ENCODE measurements at regions not wholly inside any gene's neighbourhood (a gene's known extent, or its start where the extent isn't known, plus 50 kb on each side); places are given as distances from the start of the nearest gene placed in this dataset.
"Not testable (repeated sequence)": the region's sequence is repeated elsewhere in the genome, so short reads cannot be mapped to it uniquely, and the experiment has no call there.

GRCh38 chr5:179405054-179405416 is 59.8 kb upstream of the ADAMTS2 start:
- 85% methylated on average over 2 of the region's 2 CpGs for WGBS
- no peak overlapping the region for H3K4me3 ChIP-seq
- H3K36me3 ChIP-seq: no peaks in the 10 kb centered on the region
- intact Hi-C loops (cut with DNase I): no loop called here
- H3K27ac ChIP-seq: no peak overlapping the region
- TF ChIP-seq POLR2A (IDR thresholded peaks at IDR 0.05) (no peak), POLR2AphosphoS5 (IDR thresholded peaks at IDR 0.05) (no peak), CTCF (IDR thresholded peaks at IDR 0.05) (no peak)
- no peaks in the 10 kb centered on the region for H3K4me1 ChIP-seq (replicated peaks)
- H3K9me3 ChIP-seq: no peaks in the 10 kb centered on the region
- no peak for DNase-seq (ENCODE audit: low spot score)
- no peaks in the 10 kb centered on the region for H3K27me3 ChIP-seq (replicated peaks; ENCODE audit: insufficient read depth)

- Histone ChIP-seq H3K4me3 (no peak overlapping the region), H3K27ac (no peak overlapping the region), H3K4me1 (replicated peaks) (no peaks in the 10 kb centered on the region), H3K36me3 (no peaks in the 10 kb centered on the region), H3K9me3 (no peaks in the 10 kb centered on the region), H3K27me3 (replicated peaks; ENCODE audit: insufficient read depth) (no peaks in the 10 kb centered on the region)
- no peak for DNase-seq (ENCODE audit: low spot score)
- TF ChIP-seq POLR2A (IDR thresholded peaks at IDR 0.05): no peak
- TF ChIP-seq POLR2AphosphoS5 (IDR thresholded peaks at IDR 0.05): no peak
- no peak for TF ChIP-seq CTCF (IDR thresholded peaks at IDR 0.05)
- WGBS: 97% methylated on average over 6 of the region's 6 CpGs
- intact Hi-C loops (cut with DNase I): no loop called here
Measured at GRCh38 chr5:179404321-179405053, 59.2 kb upstream of the ADAMTS2 start.

- DNase-seq (ENCODE audit: low spot score): no peak
- Histone ChIP-seq H3K4me1 (replicated peaks) (no peaks in the 10 kb centered on the region), H3K36me3 (no peaks in the 10 kb centered on the region), H3K27ac (no peak overlapping the region), H3K27me3 (replicated peaks; ENCODE audit: insufficient read depth) (no peaks in the 10 kb centered on the region), H3K4me3 (no peak overlapping the region), H3K9me3 (no peaks in the 10 kb centered on the region)
- 63% methylated on average over 6 of the region's 6 CpGs for WGBS
- intact Hi-C loops (cut with DNase I): no loop called here
- TF ChIP-seq CTCF (IDR thresholded peaks at IDR 0.05): no peak
- TF ChIP-seq POLR2A (IDR thresholded peaks at IDR 0.05): no peak
- TF ChIP-seq POLR2AphosphoS5 (IDR thresholded peaks at IDR 0.05): no peak
Measured at GRCh38 chr5:179403426-179404147, 58.3 kb upstream of the ADAMTS2 start.

GRCh38 chr5:179400435-179400834 is 55.2 kb upstream of the ADAMTS2 start:
- H3K4me1 ChIP-seq (replicated peaks); intact Hi-C loops (cut with DNase I); H3K9me3 ChIP-seq; H3K4me3 ChIP-seq; H3K36me3 ChIP-seq; H3K27ac ChIP-seq; H3K27me3 ChIP-seq (replicated peaks; ENCODE audit: insufficient read depth); DNase-seq (ENCODE audit: low spot score): not testable (repeated sequence)
- WGBS: 89% methylated on average over 2 of the region's 2 CpGs

GRCh38 chr5:179400020-179400419 is 54.8 kb upstream of the ADAMTS2 start:
- Histone ChIP-seq H3K4me1 (replicated peaks) (no peaks in the 10 kb centered on the region), H3K27me3 (replicated peaks; ENCODE audit: insufficient read depth) (no peaks in the 10 kb centered on the region), H3K9me3 (no peaks in the 10 kb centered on the region), H3K36me3 (no peaks in the 10 kb centered on the region), H3K27ac (no peak overlapping the region), H3K4me3 (no peak overlapping the region)
- intact Hi-C loops (cut with DNase I): no loop called here
- TF ChIP-seq CTCF (IDR thresholded peaks at IDR 0.05) (no peak), POLR2A (IDR thresholded peaks at IDR 0.05) (no peak), POLR2AphosphoS5 (IDR thresholded peaks at IDR 0.05) (no peak)
- WGBS: 49% methylated on average over 3 of the region's 3 CpGs
- no peak for DNase-seq (ENCODE audit: low spot score)

- H3K4me1 ChIP-seq (replicated peaks); H3K36me3 ChIP-seq; DNase-seq (ENCODE audit: low spot score); H3K4me3 ChIP-seq; H3K27ac ChIP-seq; H3K9me3 ChIP-seq; H3K27me3 ChIP-seq (replicated peaks; ENCODE audit: insufficient read depth); intact Hi-C loops (cut with DNase I): not testable (repeated sequence)
- WGBS: 95% methylated on average over 2 of the region's 2 CpGs
Measured at GRCh38 chr5:179399327-179399726, 54.1 kb upstream of the ADAMTS2 start.

All from prostate gland (tissue), 2 donors.